Tibial nerve (tissue), 3 donors: ENCODE measurements at regions not wholly inside any gene's neighbourhood (a gene's known extent, or its start where the extent isn't known, plus 50 kb on each side); places are given as distances from the start of the nearest gene placed in this dataset.

Source experiments
- CTCF ChIP-seq, 5 experiments: fragments of 200-600 bp in 3 of 5; fragments of 450-650 bp in 2 of 5; sonication (generic) in 3 of 5; IDR thresholded peaks; one replicate each; pipeline ENCODE4 v1.5.1; 2016 to 2019; ENCODE audit warnings: antibody characterized with exemption in 5 of 5, mild to moderate bottlenecking in 3 of 5, moderate library complexity in 2 of 5
- POLR2A ChIP-seq, 2 donors: fragments of 450-650 bp; IDR thresholded peaks; one replicate each; pipeline ENCODE4 v1.6.1; 2017; ENCODE audit warnings: antibody characterized with exemption in 2 of 2, mild to moderate bottlenecking in 2 of 2, moderate library complexity in 2 of 2

GRCh38 chr13:78169386-78169785, 250.8 kb upstream of the EDNRB start:
- TF ChIP-seq CTCF (IDR thresholded peaks at IDR 0.05), result no peak
- no peak for TF ChIP-seq POLR2A (IDR thresholded peaks at IDR 0.05)
